CD4-positive, alpha-beta T cell treated with Interleukin-21 for 1 hour (primary cell): ENCODE measurements at regions not wholly inside any gene's neighbourhood (a gene's known extent, or its start where the extent isn't known, plus 50 kb on each side); places are given as distances from the start of the nearest gene placed in this dataset.
"Not testable (repeated sequence)": the region's sequence is repeated elsewhere in the genome, so short reads cannot be mapped to it uniquely, and the experiment has no call there.

ENCODE experiments used
- DNase-seq: peaks from one replicate; pipeline ENCODE4 v3.0.0-alpha.2; 2020

DNA sequence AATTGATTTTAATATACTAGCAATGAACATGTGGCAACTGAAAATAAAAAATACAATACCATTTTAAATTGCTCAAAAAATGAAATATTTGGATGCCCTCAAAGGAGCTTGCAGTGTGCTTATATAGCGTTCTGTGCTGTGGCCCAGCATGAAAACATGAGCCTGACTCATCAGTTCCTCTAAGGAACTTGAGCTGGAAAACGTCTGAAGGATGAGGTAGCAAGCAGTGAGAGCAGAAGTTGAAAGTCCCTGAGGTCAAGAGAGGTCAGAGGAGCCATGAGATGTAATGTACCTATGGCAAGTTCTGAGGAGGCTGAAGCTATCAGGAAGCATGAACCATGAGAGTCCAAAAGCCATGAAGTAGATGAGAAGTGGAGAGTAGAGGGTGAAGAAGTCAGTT is 59.7 kb downstream of the HMGB3 start:
- no peak for DNase-seq

- DNase-seq, result not testable (repeated sequence)
Observed at GRCh38 chrX:151066373-151066772, 83.2 kb downstream of the HMGB3 start.

GRCh38 chrX:151073767-151074166 is 90.6 kb downstream of the HMGB3 start:
- DNase-seq, result no peak

- DNase-seq, result no peak
Observed at GRCh38 chrX:151081016-151081415, 95.4 kb upstream of the GPR50 start.

GRCh38 chrX:151082077-151082948 is 94.1 kb upstream of the GPR50 start:
- DNase-seq, result peak; percentile 46

GRCh38 chrX:151084454-151084853 is 91.9 kb upstream of the GPR50 start:
- DNase-seq, result no peak

DNA sequence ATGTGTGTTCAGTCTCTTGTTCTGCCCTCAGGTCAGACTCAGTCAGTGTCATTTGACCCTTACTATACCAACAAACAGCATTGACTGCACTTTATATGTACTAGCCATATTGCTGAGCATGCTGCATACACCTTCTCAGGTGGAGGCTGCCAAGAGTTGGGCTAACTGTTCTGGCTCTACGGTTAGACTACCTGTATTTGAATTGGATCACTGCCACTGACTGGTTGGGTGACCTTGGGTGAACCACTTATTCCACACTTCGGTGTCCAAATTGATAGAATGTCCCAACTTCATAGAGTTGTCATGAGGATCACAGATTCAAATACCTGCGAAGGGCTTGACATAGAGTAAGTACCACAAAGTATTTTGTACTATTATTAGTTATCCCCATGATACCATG is 91.2 kb upstream of the GPR50 start:
- no peak for DNase-seq

DNA sequence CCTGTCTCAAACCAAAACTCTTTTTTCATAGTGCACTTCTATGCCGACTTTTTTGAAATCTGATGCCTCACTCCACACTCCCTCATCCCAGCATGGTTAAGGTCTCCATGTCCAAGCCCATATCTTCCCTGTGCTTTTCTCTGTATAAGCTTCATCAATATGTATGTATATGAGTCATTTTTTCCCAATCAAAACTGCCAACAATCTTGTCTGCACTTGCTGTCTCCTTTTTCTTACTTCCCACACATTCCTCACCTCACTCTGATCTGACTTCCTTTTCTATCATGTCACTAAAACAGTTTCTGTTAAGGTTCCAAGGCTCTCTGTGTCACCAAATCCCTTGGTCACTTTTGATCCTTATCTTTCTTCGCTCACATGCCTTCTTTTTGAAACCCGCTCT is 88.2 kb upstream of the GPR50 start:
- no peak for DNase-seq

GRCh38 chrX:151099001-151099400 is 77.4 kb upstream of the GPR50 start:
- no peak for DNase-seq

GRCh38 chrX:151100799-151101198 is 75.6 kb upstream of the GPR50 start:
- no peak for DNase-seq

GRCh38 chrX:151113200-151113599 is 63.2 kb upstream of the GPR50 start:
- DNase-seq, result not testable (repeated sequence)
